ENCODE measurements at regions not wholly inside any gene's neighbourhood (a gene's known extent, or its start where the extent isn't known, plus 50 kb on each side); places are given as distances from the start of the nearest gene placed in this dataset.

DNA sequence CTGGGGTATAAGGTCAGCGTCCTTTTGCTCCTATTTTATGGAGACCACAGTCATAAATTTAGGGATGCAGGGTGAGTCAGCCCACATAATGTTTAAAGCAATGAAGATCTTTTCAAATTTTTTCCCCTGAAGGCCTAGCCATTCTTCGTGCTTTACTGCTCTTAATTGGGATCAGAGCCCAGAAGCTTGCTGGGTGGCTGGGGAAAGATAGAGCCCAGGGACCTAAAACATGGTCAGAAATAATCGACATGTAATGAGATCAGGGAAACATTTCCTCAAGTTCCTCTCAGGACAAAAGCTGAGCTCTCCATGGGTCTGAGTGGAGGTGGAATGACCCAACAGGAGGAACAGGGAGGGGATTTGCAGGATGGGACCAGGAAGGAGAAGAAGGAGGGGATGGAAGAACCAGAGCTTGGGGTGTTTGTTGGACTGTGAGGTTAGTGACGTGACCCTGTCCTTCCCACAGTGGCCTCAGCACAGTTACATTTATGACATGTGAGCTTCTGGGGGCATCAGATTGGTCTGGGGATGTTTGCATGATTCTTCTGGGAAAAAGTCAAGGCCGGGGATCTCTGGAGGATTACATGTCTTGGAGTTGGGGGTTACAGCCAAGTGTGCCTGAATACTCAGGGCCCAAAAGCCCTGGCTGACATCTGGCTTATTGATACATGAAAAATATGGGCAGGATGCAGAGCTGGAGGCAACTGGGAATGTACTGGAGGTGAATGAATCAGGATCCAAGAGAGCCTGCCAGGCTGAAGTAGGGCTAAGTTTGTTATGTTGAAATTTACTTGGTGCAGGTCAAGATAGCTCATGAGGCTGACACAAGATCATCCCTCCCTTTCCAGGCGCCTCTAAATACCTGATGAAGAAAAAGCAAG is 477.9 kb downstream of the RPS24 start:
- no peak for TF ChIP-seq POLR2A (IDR thresholded peaks at IDR 0.05)
- TF ChIP-seq, protein P1, sequence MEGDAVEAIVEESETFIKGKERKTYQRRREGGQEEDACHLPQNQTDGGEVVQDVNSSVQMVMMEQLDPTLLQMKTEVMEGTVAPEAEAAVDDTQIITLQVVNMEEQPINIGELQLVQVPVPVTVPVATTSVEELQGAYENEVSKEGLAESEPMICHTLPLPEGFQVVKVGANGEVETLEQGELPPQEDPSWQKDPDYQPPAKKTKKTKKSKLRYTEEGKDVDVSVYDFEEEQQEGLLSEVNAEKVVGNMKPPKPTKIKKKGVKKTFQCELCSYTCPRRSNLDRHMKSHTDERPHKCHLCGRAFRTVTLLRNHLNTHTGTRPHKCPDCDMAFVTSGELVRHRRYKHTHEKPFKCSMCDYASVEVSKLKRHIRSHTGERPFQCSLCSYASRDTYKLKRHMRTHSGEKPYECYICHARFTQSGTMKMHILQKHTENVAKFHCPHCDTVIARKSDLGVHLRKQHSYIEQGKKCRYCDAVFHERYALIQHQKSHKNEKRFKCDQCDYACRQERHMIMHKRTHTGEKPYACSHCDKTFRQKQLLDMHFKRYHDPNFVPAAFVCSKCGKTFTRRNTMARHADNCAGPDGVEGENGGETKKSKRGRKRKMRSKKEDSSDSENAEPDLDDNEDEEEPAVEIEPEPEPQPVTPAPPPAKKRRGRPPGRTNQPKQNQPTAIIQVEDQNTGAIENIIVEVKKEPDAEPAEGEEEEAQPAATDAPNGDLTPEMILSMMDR (IDR thresholded peaks at IDR 0.05 in 4 of 5, conservative IDR thresholded peaks at IDR 0.05 in 1 of 5): no peak

Data from gastrocnemius medialis (tissue), 4 donors.